ENCODE measurements at regions not wholly inside any gene's neighbourhood (a gene's known extent, or its start where the extent isn't known, plus 50 kb on each side); places are given as distances from the start of the nearest gene placed in this dataset.
"Not testable (repeated sequence)": the region's sequence is repeated elsewhere in the genome, so short reads cannot be mapped to it uniquely, and the experiment has no call there.

- not testable (repeated sequence) for DNase-seq (ENCODE audit: low spot score)
These were observed 106.0 kb downstream of the BUD13 start for GRCh38 chr11:116666673-116667249.

- DNase-seq (ENCODE audit: low spot score): no peak
These were observed 107.3 kb downstream of the BUD13 start for GRCh38 chr11:116665523-116665922.

GRCh38 chr11:116661056-116661455 is 111.7 kb downstream of the BUD13 start:
- no peak for DNase-seq (ENCODE audit: low spot score)

- DNase-seq (ENCODE audit: low spot score): no peak
These were observed 112.8 kb downstream of the BUD13 start for GRCh38 chr11:116660011-116660410.

GRCh38 chr11:116658876-116659535 is 113.8 kb downstream of the BUD13 start:
- DNase-seq (ENCODE audit: low spot score): no peak

GRCh38 chr11:116657842-116658825 is 114.7 kb downstream of the BUD13 start:
- no peak for DNase-seq (ENCODE audit: low spot score)

- no peak for DNase-seq (ENCODE audit: low spot score)
These were observed 116.8 kb downstream of the BUD13 start for GRCh38 chr11:116656011-116656410.

- no peak for DNase-seq (ENCODE audit: low spot score)
These were observed 118.3 kb downstream of the BUD13 start for GRCh38 chr11:116654526-116654925.

- no peak for DNase-seq (ENCODE audit: low spot score)
These were observed 119.6 kb downstream of the BUD13 start for GRCh38 chr11:116653206-116653605.

GRCh38 chr11:116651737-116652237 is 121.0 kb downstream of the BUD13 start:
- DNase-seq (ENCODE audit: low spot score): no peak

GRCh38 chr11:116651098-116651736 is 121.6 kb downstream of the BUD13 start:
- DNase-seq (ENCODE audit: low spot score): no peak

GRCh38 chr11:116650052-116650451 is 122.7 kb downstream of the BUD13 start:
- no peak for DNase-seq (ENCODE audit: low spot score)

- DNase-seq (ENCODE audit: low spot score): no peak
These were observed 123.5 kb downstream of the BUD13 start for GRCh38 chr11:116649268-116649667.

GRCh38 chr11:116648247-116649174 is 124.3 kb downstream of the BUD13 start:
- DNase-seq (ENCODE audit: low spot score): no peak

GRCh38 chr11:116647305-116648080 is 125.3 kb downstream of the BUD13 start:
- DNase-seq (ENCODE audit: low spot score): no peak

- no peak for DNase-seq (ENCODE audit: low spot score)
These were observed 126.6 kb downstream of the BUD13 start for GRCh38 chr11:116646191-116646590.

GRCh38 chr11:116644941-116645305 is 127.9 kb downstream of the BUD13 start:
- no peak for DNase-seq (ENCODE audit: low spot score)

GRCh38 chr11:116644201-116644940 is 128.4 kb downstream of the BUD13 start:
- DNase-seq (ENCODE audit: low spot score): no peak

- no peak for DNase-seq (ENCODE audit: low spot score)
These were observed 129.3 kb downstream of the BUD13 start for GRCh38 chr11:116643521-116643920.

GRCh38 chr11:116642902-116643301 is 129.9 kb downstream of the BUD13 start:
- DNase-seq (ENCODE audit: low spot score): no peak
